Trophoblast cell (in vitro differentiated cells and primary cell): ENCODE measurements at regions not wholly inside any gene's neighbourhood (a gene's known extent, or its start where the extent isn't known, plus 50 kb on each side); places are given as distances from the start of the nearest gene placed in this dataset.

Experiments used
- DNase-seq, 2 donors: peaks; one replicate each; pipeline ENCODE4 v3.0.0-alpha.2; 2016
- H2AFZ ChIP-seq: 2 replicates; pipeline ENCODE4 v1.6.1; 2013; ENCODE audit warnings: low read length, moderate library complexity, mild to moderate bottlenecking; ENCODE audit not compliant: insufficient read depth, poor library complexity
- H2AK5ac ChIP-seq: 2 replicates; pipeline ENCODE4 v1.6.1; 2013; ENCODE audit warnings: mild to moderate bottlenecking, low read length
- H2BK120ac ChIP-seq: 2 replicates; pipeline ENCODE4 v1.6.1; 2013; ENCODE audit warnings: low read length, mild to moderate bottlenecking, moderate library complexity; ENCODE audit not compliant: insufficient read depth, poor library complexity
- H2BK12ac ChIP-seq: 2 replicates; pipeline ENCODE4 v1.6.1; 2013; ENCODE audit warnings: mild to moderate bottlenecking, low read length, moderate library complexity
- H2BK5ac ChIP-seq: 2 replicates; pipeline ENCODE4 v1.6.1; 2013; ENCODE audit warnings: low read length, low read depth, moderate library complexity, mild to moderate bottlenecking; ENCODE audit not compliant: poor library complexity
- H3K14ac ChIP-seq: 2 replicates; pipeline ENCODE4 v1.6.1; 2013; ENCODE audit warnings: mild to moderate bottlenecking, low read length
- H3K18ac ChIP-seq: 2 replicates; pipeline ENCODE4 v1.6.1; 2013; ENCODE audit warnings: mild to moderate bottlenecking, low read length
- H3K23ac ChIP-seq: 2 replicates; pipeline ENCODE4 v1.6.1; 2013; ENCODE audit warnings: low read length
- H3K27ac ChIP-seq: 2 replicates; pipeline ENCODE4 v1.5.1; 2013; ENCODE audit warnings: low read depth, mild to moderate bottlenecking, inconsistent platforms, low read length, moderate library complexity
- H3K27me3 ChIP-seq: 2 replicates; pipeline ENCODE4 v1.6.1; 2013; ENCODE audit warnings: inconsistent platforms, mild to moderate bottlenecking, low read length, moderate library complexity; ENCODE audit not compliant: insufficient read depth
- H3K36me3 ChIP-seq, 2 experiments: 1 replicate in 1 of 2; 2 replicates in 1 of 2; pipeline ENCODE4 v1.6.1; 2013; ENCODE audit warnings: low read length in 2 of 2, mild to moderate bottlenecking in 2 of 2, moderate library complexity in 1 of 2; ENCODE audit not compliant: insufficient read depth in 2 of 2, control insufficient read depth in 1 of 2
- H3K4ac ChIP-seq: 2 replicates; pipeline ENCODE4 v1.6.1; 2013; ENCODE audit warnings: low read depth, mild to moderate bottlenecking, low read length, moderate library complexity
- H3K4me1 ChIP-seq, 2 experiments: 1 replicate in 1 of 2; 2 replicates in 1 of 2; pipeline ENCODE4 v1.6.1; 2013; ENCODE audit warnings: low read length in 2 of 2, mild to moderate bottlenecking in 2 of 2, moderate library complexity in 1 of 2; ENCODE audit not compliant: insufficient read depth in 2 of 2, control insufficient read depth in 1 of 2
- H3K4me2 ChIP-seq: 2 replicates; pipeline ENCODE4 v1.6.1; 2013; ENCODE audit warnings: inconsistent platforms, mild to moderate bottlenecking, low read length, moderate library complexity
- H3K4me3 ChIP-seq: 2 replicates; pipeline ENCODE4 v1.5.1; 2013; ENCODE audit warnings: mild to moderate bottlenecking, low read depth, low read length, inconsistent platforms
- H3K79me1 ChIP-seq: one replicate; pipeline ENCODE4 v1.6.1; 2013; ENCODE audit warnings: low read length
- H3K79me2 ChIP-seq: 2 replicates; pipeline ENCODE4 v1.6.1; 2013; ENCODE audit warnings: low read length, mild to moderate bottlenecking; ENCODE audit not compliant: control insufficient read depth, insufficient read depth, poor library complexity
- H3K9ac ChIP-seq: 2 replicates; pipeline ENCODE4 v1.6.1; 2013; ENCODE audit warnings: mild to moderate bottlenecking, low read length
- H3K9me3 ChIP-seq: 2 replicates; pipeline ENCODE4 v1.6.1; 2013; ENCODE audit warnings: low read depth, mild to moderate bottlenecking, control low read depth, inconsistent platforms, low read length; ENCODE audit not compliant: insufficient read depth
- H4K12ac ChIP-seq: 2 replicates; pipeline ENCODE4 v1.6.1; 2013; ENCODE audit warnings: low read depth, mild to moderate bottlenecking, low read length, moderate library complexity
- H4K8ac ChIP-seq: 2 replicates; pipeline ENCODE4 v1.6.1; 2013; ENCODE audit warnings: low read depth, mild to moderate bottlenecking, low read length, moderate library complexity
- H4K91ac ChIP-seq: one replicate; pipeline ENCODE4 v1.6.1; 2013; ENCODE audit warnings: low read depth, mild to moderate bottlenecking, low read length, moderate library complexity
- WGBS: extraction: QIAGEN DNeasy Blood & Tissue Kit; methylation state at CpG from one replicate; pipeline ENCODE4 v1.1.7; 2013; ENCODE audit warnings: missing lambda C conversion rate; ENCODE audit not compliant: insufficient read length, insufficient coverage; ENCODE audit errors: extremely low coverage; 5-methylcytosine and 5-hydroxymethylcytosine counted together

- Histone ChIP-seq H3K23ac (no peak overlapping the region), H4K12ac (no peak overlapping the region), H3K18ac (no peak overlapping the region), H3K4me2 (no peak overlapping the region), H2BK120ac (no peak overlapping the region), H3K79me1 (no peaks in the 10 kb centered on the region), H3K27ac (no peak overlapping the region), H2AFZ (no peak overlapping the region), H3K36me3 (no peaks in the 10 kb centered on the region), H3K4ac (no peak overlapping the region), H3K4me3 (no peak overlapping the region), H3K9ac (no peak overlapping the region), H2BK12ac (no peak overlapping the region), H3K79me2 (no peaks in the 10 kb centered on the region), H2BK5ac (no peak overlapping the region), H3K9me3 (no peaks in the 10 kb centered on the region), H3K4me1 (no peaks in the 10 kb centered on the region), H3K14ac (no peak overlapping the region), H2AK5ac (no peak overlapping the region), H3K27me3 (no peaks in the 10 kb centered on the region), H4K91ac (no peak overlapping the region), H4K8ac (no peak overlapping the region)
- DNase-seq, result no peak
- WGBS, result no CpG with 5 or more reads among the region's 4 CpGs
Measured at GRCh38 chr20:11981366-11981947, 63.8 kb downstream of the BTBD3 start.

- no peak overlapping the region for H4K12ac ChIP-seq
- H3K4ac ChIP-seq, result no peak overlapping the region
- WGBS, result no CpG with 5 or more reads among the region's 4 CpGs
- no peaks in the 10 kb centered on the region for H3K4me1 ChIP-seq
- no peaks in the 10 kb centered on the region for H3K27me3 ChIP-seq
- H2AK5ac ChIP-seq, result no peak overlapping the region
- no peaks in the 10 kb centered on the region for H3K79me2 ChIP-seq
- no peak for DNase-seq
- no peaks in the 10 kb centered on the region for H3K79me1 ChIP-seq
- H2AFZ ChIP-seq, result no peak overlapping the region
- no peak overlapping the region for H3K14ac ChIP-seq
- no peak overlapping the region for H3K18ac ChIP-seq
- no peak overlapping the region for H3K23ac ChIP-seq
- no peak overlapping the region for H4K8ac ChIP-seq
- H2BK5ac ChIP-seq, result no peak overlapping the region
- H3K4me3 ChIP-seq, result no peak overlapping the region
- H3K9me3 ChIP-seq, result no peaks in the 10 kb centered on the region
- no peak overlapping the region for H2BK120ac ChIP-seq
- H4K91ac ChIP-seq, result no peak overlapping the region
- H3K36me3 ChIP-seq, result no peaks in the 10 kb centered on the region
- no peak overlapping the region for H3K4me2 ChIP-seq
- no peak overlapping the region for H3K9ac ChIP-seq
- no peak overlapping the region for H2BK12ac ChIP-seq
- no peak overlapping the region for H3K27ac ChIP-seq
Measured at GRCh38 chr20:11982289-11982954, 64.7 kb downstream of the BTBD3 start.

- Histone ChIP-seq H3K79me2 (no peaks in the 10 kb centered on the region), H4K91ac (no peak overlapping the region), H3K27ac (no peak overlapping the region), H3K27me3 (no peaks in the 10 kb centered on the region), H2AK5ac (no peak overlapping the region), H3K18ac (no peak overlapping the region), H2BK5ac (no peak overlapping the region), H3K79me1 (no peaks in the 10 kb centered on the region), H2BK120ac (no peak overlapping the region), H4K8ac (no peak overlapping the region), H3K4me2 (no peak overlapping the region), H3K23ac (no peak overlapping the region), H3K4me1 (no peaks in the 10 kb centered on the region), H4K12ac (no peak overlapping the region), H3K4ac (no peak overlapping the region), H3K4me3 (no peak overlapping the region), H3K9ac (no peak overlapping the region), H3K9me3 (no peaks in the 10 kb centered on the region), H2AFZ (no peak overlapping the region), H3K14ac (no peak overlapping the region), H2BK12ac (no peak overlapping the region), H3K36me3 (no peaks in the 10 kb centered on the region)
- no CpG with 5 or more reads among the region's 8 CpGs for WGBS
- no peak for DNase-seq
Measured at GRCh38 chr20:11982955-11983470, 65.3 kb downstream of the BTBD3 start.

GRCh38 chr20:11986954-11987353 lies 69.3 kb downstream of the BTBD3 start:
- no peak overlapping the region for H4K12ac ChIP-seq
- no peak for DNase-seq
- H3K36me3 ChIP-seq, result no peaks in the 10 kb centered on the region
- H3K14ac ChIP-seq, result no peak overlapping the region
- no peak overlapping the region for H2AK5ac ChIP-seq
- no peak overlapping the region for H3K4ac ChIP-seq
- no peak overlapping the region for H2BK12ac ChIP-seq
- no peaks in the 10 kb centered on the region for H3K27me3 ChIP-seq
- H2BK120ac ChIP-seq, result no peak overlapping the region
- no peak overlapping the region for H4K91ac ChIP-seq
- no peak overlapping the region for H3K27ac ChIP-seq
- no peak overlapping the region for H2AFZ ChIP-seq
- no peaks in the 10 kb centered on the region for H3K79me2 ChIP-seq
- peaks cover 0 to 2% of the 10 kb centered on the region in 2 experiments for H3K4me1 ChIP-seq
- H3K18ac ChIP-seq, result no peak overlapping the region
- no peaks in the 10 kb centered on the region for H3K9me3 ChIP-seq
- H3K9ac ChIP-seq, result no peak overlapping the region
- no peak overlapping the region for H3K23ac ChIP-seq
- no peak overlapping the region for H3K4me3 ChIP-seq
- H4K8ac ChIP-seq, result no peak overlapping the region
- H3K79me1 ChIP-seq, result no peaks in the 10 kb centered on the region
- H3K4me2 ChIP-seq, result no peak overlapping the region
- H2BK5ac ChIP-seq, result no peak overlapping the region
